ENCODE measurements at regions not wholly inside any gene's neighbourhood (a gene's known extent, or its start where the extent isn't known, plus 50 kb on each side); places are given as distances from the start of the nearest gene placed in this dataset.

- H3K27me3 ChIP-seq (replicated peaks; ENCODE audit: insufficient read depth, low read depth, low read length, poor library complexity): no peaks in the 10 kb centered on the region
- POLR2A ChIA-PET (ENCODE audit: low non-redundant PET): no interaction called here
- no peak for DNase-seq (ENCODE audit: low spot score)
- H3K36me3 ChIP-seq (ENCODE audit: insufficient read depth, low read length, poor library complexity, severe bottlenecking): no peaks in the 10 kb centered on the region
- CTCF ChIA-PET: no interaction called here
- intact Hi-C loops (cut with micrococcal nuclease; ENCODE audit: unreplicated experiment): no loop called here
- no peak overlapping the region for H3K27ac ChIP-seq (ENCODE audit: low read depth, low read length, poor library complexity, severe bottlenecking)
- TF ChIP-seq EZH2 (IDR thresholded peaks at IDR 0.05; ENCODE audit: borderline replicate concordance, low read depth, low read length, poor library complexity, severe bottlenecking) (no peak), CTCF (conservative IDR thresholded peaks at IDR 0.05; ENCODE audit: low read depth, low read length) (no peak)
- no peak overlapping the region for H3K4me3 ChIP-seq (ENCODE audit: low read depth, low read length, poor library complexity, severe bottlenecking)
- H3K9me3 ChIP-seq (ENCODE audit: low read depth, low read length, poor library complexity, severe bottlenecking): no peaks in the 10 kb centered on the region
- peaks cover 4% of the 10 kb centered on the region for H3K4me1 ChIP-seq (ENCODE audit: insufficient read depth, low read length, poor library complexity, severe bottlenecking)
- BruUV-seq (replicated peaks): no TSS peak
Observed at GRCh38 chr1:232517204-232517603, 112.7 kb downstream of the SIPA1L2 start.

- Histone ChIP-seq H3K36me3 (ENCODE audit: insufficient read depth, low read length, poor library complexity, severe bottlenecking) (no peaks in the 10 kb centered on the region), H3K4me3 (ENCODE audit: low read depth, low read length, poor library complexity, severe bottlenecking) (no peak overlapping the region), H3K27me3 (replicated peaks; ENCODE audit: insufficient read depth, low read depth, low read length, poor library complexity) (no peaks in the 10 kb centered on the region), H3K9me3 (ENCODE audit: low read depth, low read length, poor library complexity, severe bottlenecking) (no peaks in the 10 kb centered on the region), H3K4me1 (ENCODE audit: insufficient read depth, low read length, poor library complexity, severe bottlenecking) (peaks cover 4% of the 10 kb centered on the region), H3K27ac (ENCODE audit: low read depth, low read length, poor library complexity, severe bottlenecking) (no peak overlapping the region)
- TF ChIP-seq EZH2 (IDR thresholded peaks at IDR 0.05; ENCODE audit: borderline replicate concordance, low read depth, low read length, poor library complexity, severe bottlenecking): no peak
- ChIA-PET POLR2A (ENCODE audit: low non-redundant PET) (no interaction called here), CTCF (no interaction called here)
- DNase-seq (ENCODE audit: low spot score): no peak
- BruUV-seq (replicated peaks): no TSS peak
- intact Hi-C loops (cut with micrococcal nuclease; ENCODE audit: unreplicated experiment): no loop called here
Observed at GRCh38 chr1:232515706-232516105, 114.2 kb downstream of the SIPA1L2 start.

- Histone ChIP-seq H3K27me3 (replicated peaks; ENCODE audit: insufficient read depth, low read depth, low read length, poor library complexity) (no peaks in the 10 kb centered on the region), H3K9me3 (ENCODE audit: low read depth, low read length, poor library complexity, severe bottlenecking) (no peaks in the 10 kb centered on the region), H3K36me3 (ENCODE audit: insufficient read depth, low read length, poor library complexity, severe bottlenecking) (no peaks in the 10 kb centered on the region), H3K4me3 (ENCODE audit: low read depth, low read length, poor library complexity, severe bottlenecking) (no peak overlapping the region), H3K4me1 (ENCODE audit: insufficient read depth, low read length, poor library complexity, severe bottlenecking) (no peaks in the 10 kb centered on the region), H3K27ac (ENCODE audit: low read depth, low read length, poor library complexity, severe bottlenecking) (no peak overlapping the region)
- CTCF ChIA-PET: no interaction called here
- intact Hi-C loops (cut with micrococcal nuclease; ENCODE audit: unreplicated experiment): no loop called here
- POLR2A ChIA-PET (ENCODE audit: low non-redundant PET): no interaction called here
- BruUV-seq (replicated peaks): no TSS peak
- no peak for TF ChIP-seq CTCF (conservative IDR thresholded peaks at IDR 0.05; ENCODE audit: low read depth, low read length)
- TF ChIP-seq EZH2 (IDR thresholded peaks at IDR 0.05; ENCODE audit: borderline replicate concordance, low read depth, low read length, poor library complexity, severe bottlenecking): no peak
- no peak for DNase-seq (ENCODE audit: low spot score)
Observed at GRCh38 chr1:232512712-232513111, 117.2 kb downstream of the SIPA1L2 start.

GRCh38 chr1:232511172-232511571, 118.8 kb downstream of the SIPA1L2 start:
- ChIA-PET POLR2A (ENCODE audit: low non-redundant PET) (no interaction called here), CTCF (no interaction called here)
- H3K9me3 ChIP-seq (ENCODE audit: low read depth, low read length, poor library complexity, severe bottlenecking): no peaks in the 10 kb centered on the region
- H3K27ac ChIP-seq (ENCODE audit: low read depth, low read length, poor library complexity, severe bottlenecking): no peak overlapping the region
- no peak overlapping the region for H3K4me3 ChIP-seq (ENCODE audit: low read depth, low read length, poor library complexity, severe bottlenecking)
- intact Hi-C loops (cut with micrococcal nuclease; ENCODE audit: unreplicated experiment): no loop called here
- no TSS peak for BruUV-seq (replicated peaks)
- H3K36me3 ChIP-seq (ENCODE audit: insufficient read depth, low read length, poor library complexity, severe bottlenecking): no peaks in the 10 kb centered on the region
- no peaks in the 10 kb centered on the region for H3K27me3 ChIP-seq (replicated peaks; ENCODE audit: insufficient read depth, low read depth, low read length, poor library complexity)
- H3K4me1 ChIP-seq (ENCODE audit: insufficient read depth, low read length, poor library complexity, severe bottlenecking): no peaks in the 10 kb centered on the region
- TF ChIP-seq CTCF (conservative IDR thresholded peaks at IDR 0.05; ENCODE audit: low read depth, low read length): no peak
- no peak for TF ChIP-seq EZH2 (IDR thresholded peaks at IDR 0.05; ENCODE audit: borderline replicate concordance, low read depth, low read length, poor library complexity, severe bottlenecking)
- no peak for DNase-seq (ENCODE audit: low spot score)
